HCT116 (cell line): ENCODE measurements at regions not wholly inside any gene's neighbourhood (a gene's known extent, or its start where the extent isn't known, plus 50 kb on each side); places are given as distances from the start of the nearest gene placed in this dataset.

Experiments used
- ATAC-seq: fragments of 200-7000 bp; cut with Tn5 transposase; 2 replicates; pipeline ENCODE4 v1.9.1; 2020; ENCODE audit warnings: mild to moderate bottlenecking, moderate library complexity
- BruUV-seq: library from RNA; stranded (reverse); fragments of 400-500 nt; replicated peaks from 2 replicates; lab custom pipeline; 2021; lab: Mats Ljungman, UMichigan
- CTCF ChIA-PET: fragments of 300-600 bp; sonication (Branson Sonifier 250); formaldehyde crosslinking; loops from one replicate; lab custom pipeline; 2021; ENCODE audit warnings: antibody characterized with exemption; lab: Charles Lee
- POLR2A ChIA-PET: fragments of 300-600, 350-600 bp; sonication (Branson Sonifier 250); formaldehyde crosslinking; loops from one replicate; lab custom pipeline; 2021; ENCODE audit warnings: antibody characterized with exemption; lab: Charles Lee
- RAD21 ChIA-PET, 2 experiments: fragments of 300-600 bp; sonication (Branson Sonifier 250); formaldehyde crosslinking; loops; one replicate each; lab custom pipeline; 2023; ENCODE audit warnings: low total read pairs in 2 of 2; ENCODE audit not compliant: uncharacterized antibody in 2 of 2, unreplicated experiment in 2 of 2, low non-redundant PET in 1 of 2; lab: Charles Lee
- DNase-seq: peaks from one replicate; pipeline ENCODE4 v3.0.0-alpha.2; 2010; ENCODE audit warnings: low read depth, low spot score
- H2AFZ ChIP-seq: fragments of 200-600 bp; shearing (Covaris generic), sonication (generic); 2 replicates; pipeline ENCODE4 v1.6.1; 2017; ENCODE audit warnings: low read depth, mixed run types, mixed read lengths, antibody characterized with exemption, low read length; ENCODE audit not compliant: poor library complexity, severe bottlenecking
- H3K27ac ChIP-seq: 2 replicates; pipeline ENCODE4 v1.5.1; 2012; ENCODE audit warnings: low read depth, low read length
- H3K27me3 ChIP-seq: fragments of 200-600 bp; sonication (generic); 2 replicates; pipeline ENCODE4 v1.6.1; 2016; ENCODE audit warnings: mixed run types, low read length, mixed read lengths; ENCODE audit not compliant: insufficient read depth
- H3K36me3 ChIP-seq, 2 experiments: fragments of 200-500 bp in 1 of 2; fragments of 200-600 bp in 1 of 2; sonication (Bioruptor generic) in 1 of 2; sonication (generic) in 1 of 2; 2 replicates each; pipeline versions ENCODE4 v1.5.1 to v1.6.1; 2014 to 2016; ENCODE audit warnings: low read length in 2 of 2, inconsistent platforms in 1 of 2, mixed read lengths in 1 of 2, mixed run types in 1 of 2; ENCODE audit not compliant: insufficient read depth in 2 of 2, control insufficient read depth in 1 of 2
- H3K4me1 ChIP-seq, 2 experiments: fragments of 200-600 bp in 1 of 2; sonication (generic) in 1 of 2; 2 replicates each; pipeline versions ENCODE4 v1.5.1 to v1.6.1; 2012 to 2017; ENCODE audit warnings: low read length in 2 of 2, inconsistent platforms in 1 of 2, mild to moderate bottlenecking in 1 of 2, mixed read lengths in 1 of 2, mixed run types in 1 of 2, moderate library complexity in 1 of 2; ENCODE audit not compliant: insufficient read depth in 2 of 2, control insufficient read depth in 1 of 2
- H3K4me2 ChIP-seq: fragments of 200-600 bp; sonication (generic); 2 replicates; pipeline ENCODE4 v1.6.1; 2017; ENCODE audit warnings: mixed run types, low read length, mixed read lengths
- H3K4me3 ChIP-seq, 2 experiments: fragments of 200-600 bp in 1 of 2; sonication (generic) in 1 of 2; replicated peaks in 1 of 2; 2 replicates each; pipeline ENCODE4 v1.5.1; 2011 to 2016; ENCODE audit warnings: low read length in 2 of 2, control low read depth in 1 of 2, low read depth in 1 of 2, mild to moderate bottlenecking in 1 of 2, mixed read lengths in 1 of 2, mixed run types in 1 of 2
- H3K79me2 ChIP-seq: fragments of 200-600 bp; sonication (generic); 2 replicates; pipeline ENCODE4 v1.6.1; 2017; ENCODE audit warnings: mild to moderate bottlenecking, mixed run types, low read length, moderate library complexity, mixed read lengths; ENCODE audit not compliant: insufficient read depth
- H3K9ac ChIP-seq: fragments of 200-600 bp; sonication (generic); 2 replicates; pipeline ENCODE4 v1.6.1; 2016; ENCODE audit warnings: low read length, mixed read lengths
- H3K9me2 ChIP-seq: fragments of 200-600 bp; sonication (generic), shearing (Covaris generic); 2 replicates; pipeline ENCODE4 v1.6.1; 2017; ENCODE audit warnings: mixed run types, mild to moderate bottlenecking, moderate library complexity; ENCODE audit not compliant: insufficient read depth
- H3K9me3 ChIP-seq, 2 experiments: fragments of 200-500 bp in 1 of 2; fragments of 200-600 bp in 1 of 2; sonication (Bioruptor generic) in 1 of 2; sonication (generic) in 1 of 2; 2 replicates each; pipeline ENCODE4 v1.6.1; 2014 to 2017; ENCODE audit warnings: low read length in 2 of 2, mixed read lengths in 2 of 2, inconsistent platforms in 1 of 2, low read depth in 1 of 2, mild to moderate bottlenecking in 1 of 2, mixed run types in 1 of 2, moderate library complexity in 1 of 2; ENCODE audit not compliant: control insufficient read depth in 1 of 2, insufficient read depth in 1 of 2
- H4K20me1 ChIP-seq: fragments of 200-600 bp; sonication (generic), shearing (Covaris generic); 2 replicates; pipeline ENCODE4 v1.6.1; 2017; ENCODE audit warnings: mixed run types, mild to moderate bottlenecking, moderate library complexity; ENCODE audit not compliant: insufficient read depth
- CBX3 ChIP-seq: IDR thresholded peaks from 2 replicates; pipeline ENCODE4 v1.6.1; 2012; ENCODE audit warnings: low read depth
- CEBPB ChIP-seq: IDR thresholded peaks from 2 replicates; pipeline ENCODE4 v1.6.1; 2012; ENCODE audit warnings: low read depth
- EGR1 ChIP-seq: IDR thresholded peaks from 2 replicates; pipeline ENCODE4 v1.6.1; 2012; ENCODE audit warnings: low read depth
- EZH2phosphoT487 ChIP-seq: fragments of 200-600 bp; IDR thresholded peaks from 2 replicates; pipeline ENCODE4 v1.6.1; 2018; ENCODE audit warnings: antibody characterized with exemption, borderline replicate concordance
- FOSL1 ChIP-seq: IDR thresholded peaks from 2 replicates; pipeline ENCODE4 v1.6.1; 2012; ENCODE audit warnings: low read depth
- JUND ChIP-seq: IDR thresholded peaks from 2 replicates; pipeline ENCODE4 v1.6.1; 2012
- SRF ChIP-seq: IDR thresholded peaks from 2 replicates; pipeline ENCODE4 v1.6.1; 2012; ENCODE audit warnings: low read depth
- TCF7L2 ChIP-seq: IDR thresholded peaks from 2 replicates; pipeline ENCODE4 v1.7.0; 2011; ENCODE audit warnings: borderline replicate concordance, inconsistent platforms; ENCODE audit not compliant: insufficient read depth, insufficient read length; ENCODE audit errors: extremely low read depth
- ZFX ChIP-seq: fragments of 450-650 bp; IDR thresholded peaks from 2 replicates; pipeline ENCODE4 v1.6.1; 2017
- ZNF274 ChIP-seq: fragments of 200-500 bp; sonication (Bioruptor generic); IDR thresholded peaks from 2 replicates; pipeline ENCODE4 v1.6.1; 2014; ENCODE audit warnings: mild to moderate bottlenecking, low read depth, low read length, inconsistent platforms
- intact Hi-C: fragments of 100-400 bp; cut with micrococcal nuclease; formaldehyde crosslinking; loops from 2 replicates; pipeline ENCODE4 v1.10.0; 2022
- TF ChIP-seq, protein P1 (sequence below): IDR thresholded peaks from 2 replicates; pipeline ENCODE4 v1.6.1; 2011; ENCODE audit warnings: mild to moderate bottlenecking, low read length, moderate library complexity; ENCODE audit not compliant: insufficient replicate concordance; ENCODE audit errors: extremely low read depth
- TF ChIP-seq, protein P2 (sequence below): IDR thresholded peaks from 2 replicates; pipeline ENCODE4 v1.6.1; 2012; ENCODE audit warnings: low read depth

GRCh38 chr2:217725409-217725808 lies 277.4 kb downstream of the TNS1 start:
- no peak overlapping the region for H3K4me2 ChIP-seq
- DNase-seq (no peak), ATAC-seq (no peak)
- H4K20me1 ChIP-seq, result no peaks in the 10 kb centered on the region
- POLR2A ChIA-PET, result no interaction called here
- BruUV-seq, result no TSS peak
- H2AFZ ChIP-seq, result no peak overlapping the region
- H3K4me1 ChIP-seq, result no peaks in the 10 kb centered on the region
- RAD21 ChIA-PET, result no interaction called here
- no peaks in the 10 kb centered on the region for H3K79me2 ChIP-seq
- TF ChIP-seq EZH2phosphoT487 (no peak), TCF7L2 (no peak), EGR1 (no peak), SRF (no peak), FOSL1 (no peak), JUND (no peak), ZFX (no peak), CEBPB (no peak)
- TF ChIP-seq, protein P1, sequence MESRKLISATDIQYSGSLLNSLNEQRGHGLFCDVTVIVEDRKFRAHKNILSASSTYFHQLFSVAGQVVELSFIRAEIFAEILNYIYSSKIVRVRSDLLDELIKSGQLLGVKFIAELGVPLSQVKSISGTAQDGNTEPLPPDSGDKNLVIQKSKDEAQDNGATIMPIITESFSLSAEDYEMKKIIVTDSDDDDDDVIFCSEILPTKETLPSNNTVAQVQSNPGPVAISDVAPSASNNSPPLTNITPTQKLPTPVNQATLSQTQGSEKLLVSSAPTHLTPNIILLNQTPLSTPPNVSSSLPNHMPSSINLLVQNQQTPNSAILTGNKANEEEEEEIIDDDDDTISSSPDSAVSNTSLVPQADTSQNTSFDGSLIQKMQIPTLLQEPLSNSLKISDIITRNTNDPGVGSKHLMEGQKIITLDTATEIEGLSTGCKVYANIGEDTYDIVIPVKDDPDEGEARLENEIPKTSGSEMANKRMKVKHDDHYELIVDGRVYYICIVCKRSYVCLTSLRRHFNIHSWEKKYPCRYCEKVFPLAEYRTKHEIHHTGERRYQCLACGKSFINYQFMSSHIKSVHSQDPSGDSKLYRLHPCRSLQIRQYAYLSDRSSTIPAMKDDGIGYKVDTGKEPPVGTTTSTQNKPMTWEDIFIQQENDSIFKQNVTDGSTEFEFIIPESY, result no peak
- peaks cover 5% of the 10 kb centered on the region; the same call in 1 of the 2 replicates for H3K27me3 ChIP-seq
- H3K27ac ChIP-seq, result no peak overlapping the region
- no peaks in the 10 kb centered on the region; the same call in 1 of the 2 replicates for H3K9me2 ChIP-seq
- H3K36me3 ChIP-seq, result no peaks in the 10 kb centered on the region
- H3K9me3 ChIP-seq, result no peaks in the 10 kb centered on the region
- H3K9ac ChIP-seq, result no peak overlapping the region
- no peak overlapping the region for H3K4me3 ChIP-seq
- intact Hi-C loops, result no loop called here
- CTCF ChIA-PET, result no interaction called here

DNA sequence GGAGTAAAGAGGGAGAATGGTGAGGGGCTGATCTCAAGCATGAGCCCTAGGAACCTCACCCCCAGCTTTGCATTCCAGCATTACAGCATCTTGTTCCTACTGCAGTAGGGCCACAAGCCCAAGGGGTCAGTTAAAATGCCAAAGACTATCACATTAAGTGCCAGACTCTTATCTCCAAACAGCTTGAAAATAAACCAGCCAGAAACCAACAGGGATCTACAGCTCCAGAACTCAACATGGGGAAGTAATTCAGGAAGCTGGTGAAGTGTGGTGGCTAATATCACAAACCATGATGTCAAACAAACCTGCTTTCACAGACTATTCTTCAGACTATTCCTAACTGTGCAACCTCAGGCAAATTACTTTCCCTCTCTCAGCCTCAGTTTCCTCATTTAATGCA lies 278.3 kb downstream of the TNS1 start:
- DNase-seq (no peak), ATAC-seq (no peak)
- Histone ChIP-seq H3K27ac (no peak overlapping the region), H3K4me3 (no peak overlapping the region), H4K20me1 (no peaks in the 10 kb centered on the region), H3K79me2 (no peaks in the 10 kb centered on the region), H3K9ac (no peak overlapping the region), H3K4me1 (no peaks in the 10 kb centered on the region), H2AFZ (no peak overlapping the region), H3K36me3 (no peaks in the 10 kb centered on the region), H3K4me2 (no peak overlapping the region), H3K9me3 (no peaks in the 10 kb centered on the region), H3K9me2 (no peaks in the 10 kb centered on the region; the same call in 1 of the 2 replicates), H3K27me3 (peaks cover 1% of the 10 kb centered on the region)
- intact Hi-C loops, result no loop called here
- CTCF ChIA-PET, result interaction anchor here (2.5 kb wide), 1 partner anchor 11 kb away, joined by 5 read pairs; no protein-coding TSS in a partner anchor
- RAD21 ChIA-PET, result no interaction called here
- no TSS peak for BruUV-seq
- POLR2A ChIA-PET, result no interaction called here
- TF ChIP-seq ZNF274 (no peak), CBX3 (no peak), ZFX (no peak), SRF (no peak), CEBPB (no peak)
- TF ChIP-seq, protein P2, sequence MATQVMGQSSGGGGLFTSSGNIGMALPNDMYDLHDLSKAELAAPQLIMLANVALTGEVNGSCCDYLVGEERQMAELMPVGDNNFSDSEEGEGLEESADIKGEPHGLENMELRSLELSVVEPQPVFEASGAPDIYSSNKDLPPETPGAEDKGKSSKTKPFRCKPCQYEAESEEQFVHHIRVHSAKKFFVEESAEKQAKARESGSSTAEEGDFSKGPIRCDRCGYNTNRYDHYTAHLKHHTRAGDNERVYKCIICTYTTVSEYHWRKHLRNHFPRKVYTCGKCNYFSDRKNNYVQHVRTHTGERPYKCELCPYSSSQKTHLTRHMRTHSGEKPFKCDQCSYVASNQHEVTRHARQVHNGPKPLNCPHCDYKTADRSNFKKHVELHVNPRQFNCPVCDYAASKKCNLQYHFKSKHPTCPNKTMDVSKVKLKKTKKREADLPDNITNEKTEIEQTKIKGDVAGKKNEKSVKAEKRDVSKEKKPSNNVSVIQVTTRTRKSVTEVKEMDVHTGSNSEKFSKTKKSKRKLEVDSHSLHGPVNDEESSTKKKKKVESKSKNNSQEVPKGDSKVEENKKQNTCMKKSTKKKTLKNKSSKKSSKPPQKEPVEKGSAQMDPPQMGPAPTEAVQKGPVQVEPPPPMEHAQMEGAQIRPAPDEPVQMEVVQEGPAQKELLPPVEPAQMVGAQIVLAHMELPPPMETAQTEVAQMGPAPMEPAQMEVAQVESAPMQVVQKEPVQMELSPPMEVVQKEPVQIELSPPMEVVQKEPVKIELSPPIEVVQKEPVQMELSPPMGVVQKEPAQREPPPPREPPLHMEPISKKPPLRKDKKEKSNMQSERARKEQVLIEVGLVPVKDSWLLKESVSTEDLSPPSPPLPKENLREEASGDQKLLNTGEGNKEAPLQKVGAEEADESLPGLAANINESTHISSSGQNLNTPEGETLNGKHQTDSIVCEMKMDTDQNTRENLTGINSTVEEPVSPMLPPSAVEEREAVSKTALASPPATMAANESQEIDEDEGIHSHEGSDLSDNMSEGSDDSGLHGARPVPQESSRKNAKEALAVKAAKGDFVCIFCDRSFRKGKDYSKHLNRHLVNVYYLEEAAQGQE, result no peak
- TF ChIP-seq, protein P1, result no peak
